Adrenal gland (tissue), 5 donors: ENCODE measurements at regions not wholly inside any gene's neighbourhood (a gene's known extent, or its start where the extent isn't known, plus 50 kb on each side); places are given as distances from the start of the nearest gene placed in this dataset.

Experiments
- CTCF ChIP-seq, 6 experiments: fragments of 450-650 bp in 4 of 6; fragments of 200-600 bp in 2 of 6; sonication (generic) in 1 of 6; IDR thresholded peaks; 1 replicate in 5 of 6; 2 replicates in 1 of 6; pipeline versions ENCODE4 v1.5.1 to v1.8.0; 2016 to 2021; ENCODE audit warnings: antibody characterized with exemption in 6 of 6, mild to moderate bottlenecking in 2 of 6, moderate library complexity in 1 of 6
- POLR2A ChIP-seq, 2 donors: fragments of 450-650 bp; IDR thresholded peaks; one replicate each; pipeline ENCODE4 v1.6.1; 2017; ENCODE audit warnings: antibody characterized with exemption in 2 of 2, mild to moderate bottlenecking in 2 of 2, moderate library complexity in 1 of 2
- donor health status: DM: no; HTN: no; CAD: no.

DNA sequence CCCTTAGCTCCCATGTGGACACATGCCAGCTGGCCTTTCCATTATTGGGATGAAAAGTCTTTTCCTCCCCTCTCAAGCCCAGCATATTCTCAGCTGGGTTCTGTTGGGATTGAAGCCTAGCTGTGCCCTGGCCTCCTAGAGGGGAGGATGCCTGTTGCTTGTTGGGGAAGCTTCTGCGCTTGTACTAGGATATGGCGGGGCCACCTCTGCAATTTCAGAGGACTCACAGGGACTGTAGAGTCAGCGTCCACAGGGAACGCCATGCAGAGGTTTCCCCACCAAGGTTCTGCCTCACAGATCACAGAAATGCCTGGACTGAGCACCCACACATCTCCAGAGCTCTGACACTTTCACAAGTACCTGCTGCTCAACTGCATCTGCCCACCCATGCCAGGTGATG, 288.7 kb upstream of the FOXQ1 start:
- no peak for TF ChIP-seq CTCF (IDR thresholded peaks at IDR 0.05)
- TF ChIP-seq POLR2A (IDR thresholded peaks at IDR 0.05) = no peak
